Right cardiac atrium (tissue), 5 donors: ENCODE measurements at regions not wholly inside any gene's neighbourhood (a gene's known extent, or its start where the extent isn't known, plus 50 kb on each side); places are given as distances from the start of the nearest gene placed in this dataset.
"Not testable (repeated sequence)": the region's sequence is repeated elsewhere in the genome, so short reads cannot be mapped to it uniquely, and the experiment has no call there.

Experiments
- ATAC-seq, 2 donors: fragments of 200-7000 bp; cut with Tn5 transposase; one replicate each; pipeline versions ENCODE4 v1.8.0 to v1.9.1; 2020; ENCODE audit warnings: moderate library complexity in 2 of 2, mild to moderate bottlenecking in 1 of 2
- DNase-seq, 3 donors: peaks; one replicate each; pipeline ENCODE4 v3.0.0-alpha.2; 2020
- H3K27ac ChIP-seq: one replicate; pipeline ENCODE4 v1.5.1; 2013; ENCODE audit warnings: mild to moderate bottlenecking, low read length, control low read depth, moderate library complexity
- H3K27me3 ChIP-seq: one replicate; pipeline ENCODE4 v1.6.1; 2013; ENCODE audit not compliant: control insufficient read depth, insufficient read depth
- H3K4me1 ChIP-seq: one replicate; pipeline ENCODE4 v1.6.1; 2013; ENCODE audit warnings: low read length; ENCODE audit not compliant: control insufficient read depth, insufficient read depth
- H3K4me3 ChIP-seq: one replicate; pipeline ENCODE4 v1.5.1; 2013; ENCODE audit warnings: low read length, control low read depth
- H3K9me3 ChIP-seq: one replicate; pipeline ENCODE4 v1.6.1; 2013; ENCODE audit warnings: low read length; ENCODE audit not compliant: control insufficient read depth
- WGBS: extraction: QIAGEN DNeasy Blood & Tissue Kit; methylation state at CpG from one replicate; pipeline ENCODE4 v1.1.7; 2013; 5-methylcytosine and 5-hydroxymethylcytosine counted together
- intact Hi-C, 4 donors: fragments of 100-400 bp; cut with DNase I; formaldehyde crosslinking; loops; one replicate each; pipeline versions ENCODE4 v1.11.0 to v1.14.0; 2022 to 2023
- donor health status: healthy with polysubstance abuse.
- donor health status: DM: no; HTN: yes; CAD: no.
- donor health status: DM: no; HTN: no; CAD: no.
- donor health status: DM: no; HTN: yes; CAD: no; lungs with severe emphysema.
- donor health status: DM: yes; HTN: yes; CAD: no.

- peaks cover 1% of the 10 kb centered on the region for H3K4me1 ChIP-seq
- intact Hi-C loops, result no loop called here
- 83% methylated on average over 5 of the region's 5 CpGs for WGBS
- no peak for DNase-seq
- H3K27ac ChIP-seq, result no peak overlapping the region
- H3K9me3 ChIP-seq, result no peaks in the 10 kb centered on the region
- H3K4me3 ChIP-seq, result no peak overlapping the region
- H3K27me3 ChIP-seq, result no peaks in the 10 kb centered on the region
- ATAC-seq, result no peak
These were observed 991.3 kb downstream of the RAB28 start for GRCh38 chr4:12492730-12493393.

- intact Hi-C loops, result no loop called here
- peak; percentile 52 to 72 (median 71) for DNase-seq
- Histone ChIP-seq H3K27ac (peak overlapping the region; percentile 45), H3K9me3 (no peaks in the 10 kb centered on the region), H3K4me3 (no peak overlapping the region), H3K27me3 (no peaks in the 10 kb centered on the region), H3K4me1 (peaks cover 3% of the 10 kb centered on the region)
- ATAC-seq, result peak; percentile 96 to 97
- 14% methylated on average over 5 of the region's 5 CpGs for WGBS
These were observed 995.5 kb downstream of the RAB28 start for GRCh38 chr4:12488672-12489071.

- Histone ChIP-seq H3K9me3 (no peaks in the 10 kb centered on the region), H3K4me1 (peaks cover 3% of the 10 kb centered on the region), H3K27ac (peak overlapping the region; percentile 61), H3K4me3 (no peak overlapping the region), H3K27me3 (no peaks in the 10 kb centered on the region)
- 47% methylated on average over 2 of the region's 2 CpGs for WGBS
- intact Hi-C loops, result no loop called here
- DNase-seq, result peak; percentile 14 to 42 (median 16)
- ATAC-seq, result peak; percentile 59 to 65
These were observed 997.1 kb downstream of the RAB28 start for GRCh38 chr4:12487000-12487399.

- H3K27me3 ChIP-seq, result no peaks in the 10 kb centered on the region
- no peak overlapping the region for H3K27ac ChIP-seq
- no peaks in the 10 kb centered on the region for H3K9me3 ChIP-seq
- 82% methylated on average over 2 of the region's 2 CpGs for WGBS
- H3K4me3 ChIP-seq, result no peak overlapping the region
- intact Hi-C loops, result no loop called here
- DNase-seq (no peak), ATAC-seq (no peak)
- H3K4me1 ChIP-seq, result no peaks in the 10 kb centered on the region
These were observed 1012.1 kb downstream of the RAB28 start for GRCh38 chr4:12472087-12472486.

GRCh38 chr4:12471193-12471592, 1012.9 kb downstream of the RAB28 start:
- H3K27me3 ChIP-seq, result no peaks in the 10 kb centered on the region
- H3K9me3 ChIP-seq, result no peaks in the 10 kb centered on the region
- WGBS, result 88% methylated on average over 2 of the region's 2 CpGs
- no peak overlapping the region for H3K4me3 ChIP-seq
- no peak for DNase-seq
- H3K27ac ChIP-seq, result no peak overlapping the region
- no peaks in the 10 kb centered on the region for H3K4me1 ChIP-seq
- no peak for ATAC-seq
- intact Hi-C loops, result no loop called here

- peak in 1 of 3 donors; percentile 30 for DNase-seq
- WGBS, result 79% methylated on average over 3 of the region's 5 CpGs
- H3K9me3 ChIP-seq, intact Hi-C loops, ATAC-seq, H3K4me3 ChIP-seq, H3K4me1 ChIP-seq, H3K27ac ChIP-seq, H3K27me3 ChIP-seq: not testable (repeated sequence)
These were observed 1022.6 kb downstream of the RAB28 start for GRCh38 chr4:12461576-12461975.

- Histone ChIP-seq H3K4me1 (peaks cover 2% of the 10 kb centered on the region), H3K27ac (no peak overlapping the region), H3K27me3 (no peaks in the 10 kb centered on the region), H3K9me3 (no peaks in the 10 kb centered on the region), H3K4me3 (no peak overlapping the region)
- 95% methylated on average over 3 of the region's 3 CpGs for WGBS
- no peak for DNase-seq
- intact Hi-C loops, result no loop called here
- ATAC-seq, result no peak
These were observed 1025.0 kb downstream of the RAB28 start for GRCh38 chr4:12459126-12459525.

GRCh38 chr4:12458621-12459020, 1025.5 kb downstream of the RAB28 start:
- intact Hi-C loops, result no loop called here
- peaks cover 2% of the 10 kb centered on the region for H3K4me1 ChIP-seq
- no peaks in the 10 kb centered on the region for H3K9me3 ChIP-seq
- no peaks in the 10 kb centered on the region for H3K27me3 ChIP-seq
- no peak overlapping the region for H3K4me3 ChIP-seq
- ATAC-seq (no peak), DNase-seq (no peak)
- WGBS, result 89% methylated on average over 2 of the region's 2 CpGs
- H3K27ac ChIP-seq, result no peak overlapping the region

- 81% methylated on average over 3 of the region's 3 CpGs for WGBS
These were observed 1023.6 kb upstream of the HS3ST1 start for GRCh38 chr4:12452291-12452690.

GRCh38 chr4:12447451-12447850, 1018.8 kb upstream of the HS3ST1 start:
- Histone ChIP-seq H3K27me3 (no peaks in the 10 kb centered on the region), H3K9me3 (no peaks in the 10 kb centered on the region), H3K4me1 (no peaks in the 10 kb centered on the region), H3K27ac (no peak overlapping the region), H3K4me3 (no peak overlapping the region)
- DNase-seq, result no peak
- no peak for ATAC-seq
- intact Hi-C loops, result no loop called here
- WGBS, result 75% methylated on average over 3 of the region's 3 CpGs

More at GRCh38 chr4:12452291-12452690, 1023.6 kb upstream of the HS3ST1 start:
- ATAC-seq (no peak), DNase-seq (no peak)
- Histone ChIP-seq H3K27me3 (no peaks in the 10 kb centered on the region), H3K4me3 (no peak overlapping the region), H3K27ac (no peak overlapping the region), H3K4me1 (no peaks in the 10 kb centered on the region), H3K9me3 (no peaks in the 10 kb centered on the region)
- intact Hi-C loops, result no loop called here

- Histone ChIP-seq H3K4me3 (no peak overlapping the region), H3K4me1 (no peaks in the 10 kb centered on the region), H3K27ac (no peak overlapping the region), H3K9me3 (no peaks in the 10 kb centered on the region), H3K27me3 (no peaks in the 10 kb centered on the region)
- peak; percentile 25 to 36 for ATAC-seq
- DNase-seq, result no peak
- intact Hi-C loops, result no loop called here
- WGBS, result 63% methylated on average over 2 of the region's 2 CpGs
These were observed 1018.0 kb upstream of the HS3ST1 start for GRCh38 chr4:12446657-12447185.
